Esophagus (tissue), 2 donors: ENCODE measurements at regions not wholly inside any gene's neighbourhood (a gene's known extent, or its start where the extent isn't known, plus 50 kb on each side); places are given as distances from the start of the nearest gene placed in this dataset.
A peak's percentile ranks its signal among the peaks of the same experiment; 100 is the strongest.

ENCODE experiments used
- H3K27ac ChIP-seq, 2 donors: one replicate each; pipeline ENCODE4 v1.5.1; 2013; ENCODE audit warnings: low read depth in 2 of 2, mild to moderate bottlenecking in 2 of 2, inconsistent platforms in 1 of 2, low read length in 1 of 2, moderate library complexity in 1 of 2
- H3K27me3 ChIP-seq, 2 donors: one replicate each; pipeline ENCODE4 v1.6.1; 2013; ENCODE audit warnings: low read length in 2 of 2, control low read depth in 1 of 2, mild to moderate bottlenecking in 1 of 2; ENCODE audit not compliant: insufficient read depth in 2 of 2, control insufficient read depth in 1 of 2
- H3K36me3 ChIP-seq, 2 donors: one replicate each; pipeline ENCODE4 v1.6.1; 2013; ENCODE audit warnings: low read length in 1 of 2; ENCODE audit not compliant: control insufficient read depth in 2 of 2, insufficient read depth in 2 of 2
- H3K4me1 ChIP-seq, 2 donors: one replicate each; pipeline ENCODE4 v1.6.1; 2013; ENCODE audit warnings: low read length in 1 of 2; ENCODE audit not compliant: control insufficient read depth in 2 of 2, insufficient read depth in 2 of 2
- H3K4me3 ChIP-seq, 2 donors: one replicate each; pipeline ENCODE4 v1.5.1; 2013; ENCODE audit warnings: low read length in 2 of 2, mild to moderate bottlenecking in 2 of 2, low read depth in 1 of 2, moderate library complexity in 1 of 2
- H3K9me3 ChIP-seq, 2 donors: one replicate each; pipeline ENCODE4 v1.6.1; 2013; ENCODE audit warnings: mild to moderate bottlenecking in 2 of 2, low read depth in 1 of 2, low read length in 1 of 2, moderate library complexity in 1 of 2; ENCODE audit not compliant: control insufficient read depth in 2 of 2, insufficient read depth in 1 of 2
- WGBS, 2 donors: extraction: QIAGEN DNeasy Blood & Tissue Kit; methylation state at CpG; one replicate each; pipeline ENCODE4 v1.1.7; 2013; 5-methylcytosine and 5-hydroxymethylcytosine counted together
- donor health status: healthy with polysubstance abuse.
- donor health status: Bipolar disorder and iron deficiency.

- no peak overlapping the region for H3K27ac ChIP-seq
- 30 to 34% methylated on average over 1 of the region's 1 CpG for WGBS, 2 donors
- H3K4me3 ChIP-seq: no peak overlapping the region
- no peaks in the 10 kb centered on the region for H3K9me3 ChIP-seq
- H3K36me3 ChIP-seq: no peaks in the 10 kb centered on the region
- H3K4me1 ChIP-seq: no peaks in the 10 kb centered on the region
- H3K27me3 ChIP-seq: no peaks in the 10 kb centered on the region
Observed at GRCh38 chr3:144119633-144120032, 148.0 kb downstream of the DIPK2A start.

- no peak overlapping the region for H3K27ac ChIP-seq
Observed at GRCh38 chr3:144121661-144122060, 150.0 kb downstream of the DIPK2A start.

GRCh38 chr3:144127014-144127413, 155.4 kb downstream of the DIPK2A start:
- H3K36me3 ChIP-seq: no peaks in the 10 kb centered on the region
- no peaks in the 10 kb centered on the region for H3K4me1 ChIP-seq
- WGBS, 2 donors: 52 to 63% methylated on average over 3 of the region's 3 CpGs
- no peak overlapping the region for H3K4me3 ChIP-seq
- H3K9me3 ChIP-seq: peaks cover 0 to 3% of the 10 kb centered on the region in 2 donors
- H3K27me3 ChIP-seq: no peaks in the 10 kb centered on the region
- H3K27ac ChIP-seq: peak overlapping the region; percentile 51 to 78

More at GRCh38 chr3:144121661-144122060, 150.0 kb downstream of the DIPK2A start:
- Histone ChIP-seq H3K4me3 (no peak overlapping the region), H3K4me1 (no peaks in the 10 kb centered on the region), H3K27me3 (no peaks in the 10 kb centered on the region), H3K9me3 (peaks cover 0 to 3% of the 10 kb centered on the region in 2 donors), H3K36me3 (no peaks in the 10 kb centered on the region)

GRCh38 chr3:144127700-144128099, 156.1 kb downstream of the DIPK2A start:
- no peaks in the 10 kb centered on the region for H3K4me1 ChIP-seq
- peak overlapping the region in 1 of 2 donors; percentile 78 for H3K27ac ChIP-seq
- H3K4me3 ChIP-seq: no peak overlapping the region
- H3K36me3 ChIP-seq: no peaks in the 10 kb centered on the region
- peaks cover 0 to 3% of the 10 kb centered on the region in 2 donors for H3K9me3 ChIP-seq
- 47 to 51% methylated on average over 2 of the region's 2 CpGs for WGBS, 2 donors
- H3K27me3 ChIP-seq: no peaks in the 10 kb centered on the region

- peaks cover 0 to 3% of the 10 kb centered on the region in 2 donors for H3K9me3 ChIP-seq
- H3K36me3 ChIP-seq: no peaks in the 10 kb centered on the region
- no peaks in the 10 kb centered on the region for H3K27me3 ChIP-seq
- peak overlapping the region; percentile 36 to 47 for H3K27ac ChIP-seq
- H3K4me1 ChIP-seq: no peaks in the 10 kb centered on the region
- 32 to 41% methylated on average over 6 of the region's 6 CpGs for WGBS, 2 donors
- no peak overlapping the region for H3K4me3 ChIP-seq
Observed at GRCh38 chr3:144128108-144128892, 156.7 kb downstream of the DIPK2A start.

- Histone ChIP-seq H3K9me3 (peaks cover 0 to 3% of the 10 kb centered on the region in 2 donors), H3K4me3 (no peak overlapping the region), H3K27ac (no peak overlapping the region), H3K27me3 (no peaks in the 10 kb centered on the region), H3K36me3 (no peaks in the 10 kb centered on the region), H3K4me1 (no peaks in the 10 kb centered on the region)
- WGBS, 2 donors: 86 to 89% methylated on average over 6 of the region's 6 CpGs
Observed at GRCh38 chr3:144129536-144130214, 158.1 kb downstream of the DIPK2A start.

GRCh38 chr3:144141074-144141473, 169.5 kb downstream of the DIPK2A start:
- Histone ChIP-seq H3K27me3 (no peaks in the 10 kb centered on the region), H3K36me3 (no peaks in the 10 kb centered on the region), H3K4me3 (no peak overlapping the region), H3K4me1 (peaks cover 3 to 7% of the 10 kb centered on the region in 2 donors), H3K9me3 (no peaks in the 10 kb centered on the region), H3K27ac (no peak overlapping the region)
- WGBS, 2 donors: 89 to 90% methylated on average over 2 of the region's 2 CpGs

GRCh38 chr3:144141496-144141895, 169.9 kb downstream of the DIPK2A start:
- Histone ChIP-seq H3K9me3 (no peaks in the 10 kb centered on the region), H3K4me3 (no peak overlapping the region), H3K27ac (no peak overlapping the region), H3K36me3 (no peaks in the 10 kb centered on the region), H3K4me1 (peaks cover 3 to 7% of the 10 kb centered on the region in 2 donors), H3K27me3 (no peaks in the 10 kb centered on the region)
- 89 to 91% methylated on average over 1 of the region's 1 CpG for WGBS, 2 donors

- H3K27ac ChIP-seq: no peak overlapping the region
- H3K9me3 ChIP-seq: no peaks in the 10 kb centered on the region
- H3K4me3 ChIP-seq: no peak overlapping the region
- 36 to 45% methylated on average over 5 of the region's 5 CpGs for WGBS, 2 donors
- H3K36me3 ChIP-seq: no peaks in the 10 kb centered on the region
- peaks cover 3 to 7% of the 10 kb centered on the region in 2 donors for H3K4me1 ChIP-seq
- H3K27me3 ChIP-seq: no peaks in the 10 kb centered on the region
Observed at GRCh38 chr3:144142151-144142840, 170.7 kb downstream of the DIPK2A start.
